ENCODE measurements at regions not wholly inside any gene's neighbourhood (a gene's known extent, or its start where the extent isn't known, plus 50 kb on each side); places are given as distances from the start of the nearest gene placed in this dataset.

DNA sequence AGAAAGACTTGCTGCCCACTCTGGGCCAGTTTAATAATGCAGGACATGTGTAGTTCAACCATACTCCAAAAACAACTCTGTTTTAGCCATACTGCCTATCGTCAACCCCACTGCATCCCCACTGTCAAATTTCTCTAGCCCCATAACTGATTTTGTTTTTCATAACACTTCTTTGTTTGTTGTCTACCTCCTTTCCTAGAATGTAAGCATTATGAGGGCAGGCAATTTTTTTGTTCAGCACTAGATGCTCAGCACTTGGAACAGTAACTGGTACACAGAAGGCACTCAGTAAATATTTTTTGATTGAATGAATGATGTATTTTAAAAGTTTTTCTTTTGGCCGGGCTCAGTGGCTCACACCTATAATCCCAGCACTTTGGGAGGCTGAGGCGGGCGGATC lies 183.8 kb upstream of the MKLN1 start:
- no peak overlapping the region for H3K4me3 Mint-ChIP-seq

DNA sequence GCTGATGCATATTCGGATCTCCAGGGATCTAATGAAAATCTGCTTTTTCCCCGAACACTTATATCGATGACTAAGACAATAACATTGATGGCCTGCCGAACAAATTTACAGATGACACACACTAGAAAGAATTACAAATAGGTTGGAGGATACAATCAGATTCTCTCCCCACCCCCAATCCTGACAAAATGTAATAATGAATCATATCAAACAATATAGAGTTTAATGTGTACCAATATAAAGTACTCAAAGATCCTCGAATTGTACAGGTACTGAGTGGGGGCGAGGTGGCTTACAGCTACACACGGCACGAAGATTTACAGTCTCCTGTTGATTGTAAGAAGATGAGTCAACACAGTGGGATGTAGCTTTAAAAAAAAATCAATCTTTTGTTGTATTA lies 182.7 kb upstream of the MKLN1 start:
- TF ChIP-seq, protein P1, sequence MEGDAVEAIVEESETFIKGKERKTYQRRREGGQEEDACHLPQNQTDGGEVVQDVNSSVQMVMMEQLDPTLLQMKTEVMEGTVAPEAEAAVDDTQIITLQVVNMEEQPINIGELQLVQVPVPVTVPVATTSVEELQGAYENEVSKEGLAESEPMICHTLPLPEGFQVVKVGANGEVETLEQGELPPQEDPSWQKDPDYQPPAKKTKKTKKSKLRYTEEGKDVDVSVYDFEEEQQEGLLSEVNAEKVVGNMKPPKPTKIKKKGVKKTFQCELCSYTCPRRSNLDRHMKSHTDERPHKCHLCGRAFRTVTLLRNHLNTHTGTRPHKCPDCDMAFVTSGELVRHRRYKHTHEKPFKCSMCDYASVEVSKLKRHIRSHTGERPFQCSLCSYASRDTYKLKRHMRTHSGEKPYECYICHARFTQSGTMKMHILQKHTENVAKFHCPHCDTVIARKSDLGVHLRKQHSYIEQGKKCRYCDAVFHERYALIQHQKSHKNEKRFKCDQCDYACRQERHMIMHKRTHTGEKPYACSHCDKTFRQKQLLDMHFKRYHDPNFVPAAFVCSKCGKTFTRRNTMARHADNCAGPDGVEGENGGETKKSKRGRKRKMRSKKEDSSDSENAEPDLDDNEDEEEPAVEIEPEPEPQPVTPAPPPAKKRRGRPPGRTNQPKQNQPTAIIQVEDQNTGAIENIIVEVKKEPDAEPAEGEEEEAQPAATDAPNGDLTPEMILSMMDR (IDR thresholded peaks at IDR 0.05), result no peak
- no peak overlapping the region for H3K27ac Mint-ChIP-seq
- H3K27me3 Mint-ChIP-seq (ENCODE audit: insufficient read depth), result peaks cover 5% of the 10 kb centered on the region
- no peak for DNase-seq
- no peak overlapping the region for H3K4me3 Mint-ChIP-seq
- H3K4me1 Mint-ChIP-seq (ENCODE audit: low read depth), result peaks cover 12% of the 10 kb centered on the region
- H3K9me3 Mint-ChIP-seq, result peaks cover 12% of the 10 kb centered on the region
- H3K36me3 Mint-ChIP-seq (ENCODE audit: low read depth), result peaks cover 16% of the 10 kb centered on the region

More for the DNA sequence above, 183.8 kb upstream of the MKLN1 start:
- no peak overlapping the region for H3K27ac Mint-ChIP-seq
- peaks cover 12% of the 10 kb centered on the region for H3K4me1 Mint-ChIP-seq (ENCODE audit: low read depth)
- H3K27me3 Mint-ChIP-seq (ENCODE audit: insufficient read depth), result peaks cover 5% of the 10 kb centered on the region
- H3K36me3 Mint-ChIP-seq (ENCODE audit: low read depth), result peaks cover 16% of the 10 kb centered on the region
- peaks cover 12% of the 10 kb centered on the region for H3K9me3 Mint-ChIP-seq
- no peak for DNase-seq
- TF ChIP-seq, protein P1 (IDR thresholded peaks at IDR 0.05), result no peak

DNA sequence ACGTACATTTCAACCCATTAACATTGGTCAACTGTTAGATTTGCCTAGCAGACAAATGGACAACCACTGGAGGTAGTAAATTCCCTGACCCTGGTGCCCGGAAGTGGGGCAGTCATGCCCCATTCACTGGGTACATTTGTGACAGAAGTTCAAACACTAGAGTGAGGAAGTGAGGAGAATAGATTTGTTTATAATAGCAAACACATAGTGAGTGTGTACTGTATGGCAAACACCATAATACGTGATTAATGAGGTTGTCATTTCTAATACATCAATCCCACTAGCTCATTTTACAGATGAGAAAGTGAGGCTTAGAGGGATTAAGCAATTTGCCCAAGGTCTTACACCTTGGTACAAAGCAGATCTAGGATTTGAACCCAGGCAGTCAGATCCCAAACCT lies 181.9 kb upstream of the MKLN1 start:
- TF ChIP-seq, protein P1 (IDR thresholded peaks at IDR 0.05), result no peak
- DNase-seq, result no peak
- Mint-ChIP-seq H3K4me1 (ENCODE audit: low read depth) (peaks cover 15% of the 10 kb centered on the region), H3K4me3 (no peak overlapping the region), H3K9me3 (peaks cover 12% of the 10 kb centered on the region), H3K27ac (no peak overlapping the region), H3K36me3 (ENCODE audit: low read depth) (peaks cover 16% of the 10 kb centered on the region), H3K27me3 (ENCODE audit: insufficient read depth) (peaks cover 5% of the 10 kb centered on the region)

DNA sequence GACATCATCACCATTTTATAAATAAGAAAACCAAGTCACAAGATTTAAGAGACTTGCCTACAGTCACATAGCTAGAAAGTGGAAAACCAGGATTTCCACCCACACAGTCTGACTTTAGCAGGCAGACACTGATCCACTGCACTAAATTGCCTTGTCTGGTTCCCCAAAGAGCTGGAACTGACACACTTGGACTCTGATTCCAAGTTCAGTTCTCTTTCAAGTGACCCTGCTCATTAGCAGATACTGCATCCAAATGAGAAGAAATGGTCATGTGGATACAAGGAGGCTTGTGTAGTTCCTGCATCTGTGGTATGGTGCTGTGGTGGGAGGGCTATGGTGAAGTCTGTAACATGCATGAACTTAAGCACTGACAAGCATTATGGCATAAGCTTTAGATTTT lies 180.1 kb upstream of the MKLN1 start:
- H3K4me3 Mint-ChIP-seq, result no peak overlapping the region
- peaks cover 1% of the 10 kb centered on the region for H3K27me3 Mint-ChIP-seq (ENCODE audit: insufficient read depth)
- H3K27ac Mint-ChIP-seq, result no peak overlapping the region
- TF ChIP-seq, protein P1 (IDR thresholded peaks at IDR 0.05), result no peak
- H3K4me1 Mint-ChIP-seq (ENCODE audit: low read depth), result peaks cover 25% of the 10 kb centered on the region
- H3K9me3 Mint-ChIP-seq, result no peaks in the 10 kb centered on the region
- DNase-seq, result no peak
- peaks cover 5% of the 10 kb centered on the region; the same call in 1 of the 2 replicates for H3K36me3 Mint-ChIP-seq (ENCODE audit: low read depth)

DNA sequence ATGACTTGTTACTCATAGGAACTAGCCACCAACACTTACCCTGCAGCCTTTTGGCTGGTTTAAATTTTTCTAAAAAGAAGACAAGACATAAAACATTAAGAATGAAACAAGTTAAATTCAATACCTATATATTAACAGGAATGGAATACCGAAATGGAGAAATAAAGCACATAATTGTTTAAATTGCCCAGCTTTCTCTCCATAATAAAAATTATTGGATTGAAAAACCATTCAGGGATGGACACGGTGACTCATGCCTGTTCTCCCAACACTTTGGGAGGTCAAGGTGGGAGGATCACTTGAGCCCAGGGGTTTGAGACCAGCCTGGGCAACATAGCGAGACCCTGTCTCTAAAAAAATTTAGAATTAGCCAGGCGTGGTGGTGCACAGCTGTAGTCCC lies 179.4 kb upstream of the MKLN1 start:
- Mint-ChIP-seq H3K27me3 (ENCODE audit: insufficient read depth) (peaks cover under 1% of the 10 kb centered on the region), H3K9me3 (no peaks in the 10 kb centered on the region), H3K4me1 (ENCODE audit: low read depth) (peaks cover 25% of the 10 kb centered on the region), H3K27ac (no peak overlapping the region), H3K4me3 (no peak overlapping the region), H3K36me3 (ENCODE audit: low read depth) (peaks cover 5% of the 10 kb centered on the region; the same call in 1 of the 2 replicates)
- DNase-seq, result no peak
- TF ChIP-seq, protein P1 (IDR thresholded peaks at IDR 0.05), result no peak
